ENCODE measurements at regions not wholly inside any gene's neighbourhood (a gene's known extent, or its start where the extent isn't known, plus 50 kb on each side); places are given as distances from the start of the nearest gene placed in this dataset.

- no peak for DNase-seq (ENCODE audit: low spot score)
- no peak for TF ChIP-seq CTCF (IDR thresholded peaks at IDR 0.05; ENCODE audit: extremely low read depth, missing control alignments)
Measured at GRCh38 chr5:152864447-152864846, 459.4 kb upstream of the NMUR2 start.

GRCh38 chr5:152864991-152865390, 459.9 kb upstream of the NMUR2 start:
- DNase-seq (ENCODE audit: low spot score) = no peak
- TF ChIP-seq CTCF (IDR thresholded peaks at IDR 0.05; ENCODE audit: extremely low read depth, missing control alignments) = no peak

GRCh38 chr5:152869971-152870370, 464.9 kb upstream of the NMUR2 start:
- no peak for DNase-seq (ENCODE audit: low spot score)
- TF ChIP-seq CTCF (IDR thresholded peaks at IDR 0.05; ENCODE audit: extremely low read depth, missing control alignments) = no peak

GRCh38 chr5:152882621-152883020, 477.5 kb upstream of the NMUR2 start:
- no peak for TF ChIP-seq CTCF (IDR thresholded peaks at IDR 0.05; ENCODE audit: extremely low read depth, missing control alignments)
- DNase-seq (ENCODE audit: low spot score) = no peak

GRCh38 chr5:152883066-152883775, 478.1 kb upstream of the NMUR2 start:
- no peak for DNase-seq (ENCODE audit: low spot score)
- TF ChIP-seq CTCF (IDR thresholded peaks at IDR 0.05; ENCODE audit: extremely low read depth, missing control alignments) = no peak

GRCh38 chr5:152884006-152884405, 478.9 kb upstream of the NMUR2 start:
- DNase-seq (ENCODE audit: low spot score) = no peak
- no peak for TF ChIP-seq CTCF (IDR thresholded peaks at IDR 0.05; ENCODE audit: extremely low read depth, missing control alignments)

GRCh38 chr5:152900332-152900731, 495.3 kb upstream of the NMUR2 start:
- DNase-seq (ENCODE audit: low spot score) = no peak
- TF ChIP-seq CTCF (IDR thresholded peaks at IDR 0.05; ENCODE audit: extremely low read depth, missing control alignments) = no peak

Data from GM20000 (cell line).